ENCODE measurements at regions not wholly inside any gene's neighbourhood (a gene's known extent, or its start where the extent isn't known, plus 50 kb on each side); places are given as distances from the start of the nearest gene placed in this dataset.

GRCh38 chr16:66003201-66003600 is 363.3 kb upstream of the CDH5 start:
- no peaks in the 10 kb centered on the region for H3K9me3 ChIP-seq (ENCODE audit: control insufficient read depth, low read length)
- no peaks in the 10 kb centered on the region for H3K4me1 ChIP-seq (ENCODE audit: control insufficient read depth, insufficient read depth, low read length)
- no peaks in the 10 kb centered on the region for H3K27me3 ChIP-seq (ENCODE audit: control insufficient read depth, insufficient read depth)
- no peak for DNase-seq
- intact Hi-C loops (cut with DNase I): no loop called here
- H3K27ac ChIP-seq (ENCODE audit: low read length): no peak overlapping the region
- H3K4me3 ChIP-seq (ENCODE audit: low read length): no peak overlapping the region
- 89% methylated on average over 2 of the region's 2 CpGs for WGBS
- ATAC-seq: no peak

- H3K9me3 ChIP-seq (ENCODE audit: control insufficient read depth, low read length): no peaks in the 10 kb centered on the region
- ATAC-seq (no peak), DNase-seq (no peak)
- no peaks in the 10 kb centered on the region for H3K4me1 ChIP-seq (ENCODE audit: control insufficient read depth, insufficient read depth, low read length)
- WGBS: 91% methylated on average over 7 of the region's 7 CpGs
- intact Hi-C loops (cut with DNase I): no loop called here
- no peak overlapping the region for H3K4me3 ChIP-seq (ENCODE audit: low read length)
- H3K27me3 ChIP-seq (ENCODE audit: control insufficient read depth, insufficient read depth): no peaks in the 10 kb centered on the region
- no peak overlapping the region for H3K27ac ChIP-seq (ENCODE audit: low read length)
These were observed 363.9 kb upstream of the CDH5 start for GRCh38 chr16:66002601-66003000.

GRCh38 chr16:66001432-66001831 is 365.1 kb upstream of the CDH5 start:
- intact Hi-C loops (cut with DNase I): no loop called here
- Histone ChIP-seq H3K27me3 (ENCODE audit: control insufficient read depth, insufficient read depth) (no peaks in the 10 kb centered on the region), H3K27ac (ENCODE audit: low read length) (no peak overlapping the region), H3K4me1 (ENCODE audit: control insufficient read depth, insufficient read depth, low read length) (no peaks in the 10 kb centered on the region), H3K9me3 (ENCODE audit: control insufficient read depth, low read length) (no peaks in the 10 kb centered on the region), H3K4me3 (ENCODE audit: low read length) (no peak overlapping the region)
- DNase-seq (no peak), ATAC-seq (no peak)
- 78% methylated on average over 4 of the region's 4 CpGs for WGBS

- Histone ChIP-seq H3K4me1 (ENCODE audit: control insufficient read depth, insufficient read depth, low read length) (no peaks in the 10 kb centered on the region), H3K27ac (ENCODE audit: low read length) (no peak overlapping the region), H3K27me3 (ENCODE audit: control insufficient read depth, insufficient read depth) (no peaks in the 10 kb centered on the region), H3K4me3 (ENCODE audit: low read length) (no peak overlapping the region), H3K9me3 (ENCODE audit: control insufficient read depth, low read length) (no peaks in the 10 kb centered on the region)
- intact Hi-C loops (cut with DNase I): no loop called here
- ATAC-seq: no peak
- WGBS: 34% methylated on average over 5 of the region's 5 CpGs
- no peak for DNase-seq
These were observed 368.0 kb upstream of the CDH5 start for GRCh38 chr16:65998443-65998842.

- H3K27ac ChIP-seq (ENCODE audit: low read length): no peak overlapping the region
- intact Hi-C loops (cut with DNase I): no loop called here
- DNase-seq (no peak), ATAC-seq (no peak)
- no peaks in the 10 kb centered on the region for H3K4me1 ChIP-seq (ENCODE audit: control insufficient read depth, insufficient read depth, low read length)
- WGBS: 37% methylated on average over 2 of the region's 2 CpGs
- no peak overlapping the region for H3K4me3 ChIP-seq (ENCODE audit: low read length)
- no peaks in the 10 kb centered on the region for H3K27me3 ChIP-seq (ENCODE audit: control insufficient read depth, insufficient read depth)
- H3K9me3 ChIP-seq (ENCODE audit: control insufficient read depth, low read length): no peaks in the 10 kb centered on the region
These were observed 372.2 kb upstream of the CDH5 start for GRCh38 chr16:65994291-65994690.

GRCh38 chr16:65991149-65991701 is 375.3 kb upstream of the CDH5 start:
- 54% methylated on average over 1 of the region's 1 CpG for WGBS
- intact Hi-C loops (cut with DNase I): no loop called here
- H3K27me3 ChIP-seq (ENCODE audit: control insufficient read depth, insufficient read depth): no peaks in the 10 kb centered on the region

GRCh38 chr16:65989861-65990604 is 376.5 kb upstream of the CDH5 start:
- no peaks in the 10 kb centered on the region for H3K4me1 ChIP-seq (ENCODE audit: control insufficient read depth, insufficient read depth, low read length)
- no peak overlapping the region for H3K27ac ChIP-seq (ENCODE audit: low read length)
- no peaks in the 10 kb centered on the region for H3K27me3 ChIP-seq (ENCODE audit: control insufficient read depth, insufficient read depth)
- intact Hi-C loops (cut with DNase I): no loop called here
- WGBS: 53% methylated on average over 5 of the region's 5 CpGs
- no peak for DNase-seq
- H3K9me3 ChIP-seq (ENCODE audit: control insufficient read depth, low read length): no peaks in the 10 kb centered on the region
- H3K4me3 ChIP-seq (ENCODE audit: low read length): no peak overlapping the region
- ATAC-seq: no peak

More at GRCh38 chr16:65991149-65991701, 375.3 kb upstream of the CDH5 start:
- no peak for DNase-seq
- Histone ChIP-seq H3K4me1 (ENCODE audit: control insufficient read depth, insufficient read depth, low read length) (no peaks in the 10 kb centered on the region), H3K4me3 (ENCODE audit: low read length) (no peak overlapping the region), H3K27ac (ENCODE audit: low read length) (no peak overlapping the region), H3K9me3 (ENCODE audit: control insufficient read depth, low read length) (no peaks in the 10 kb centered on the region)
- ATAC-seq: no peak

- no peak overlapping the region for H3K4me3 ChIP-seq (ENCODE audit: low read length)
- intact Hi-C loops (cut with DNase I): no loop called here
- WGBS: 52% methylated on average over 8 of the region's 8 CpGs
- no peaks in the 10 kb centered on the region for H3K9me3 ChIP-seq (ENCODE audit: control insufficient read depth, low read length)
- no peak overlapping the region for H3K27ac ChIP-seq (ENCODE audit: low read length)
- DNase-seq (peak in 1 of 3 donors; percentile 52), ATAC-seq (no peak)
- H3K27me3 ChIP-seq (ENCODE audit: control insufficient read depth, insufficient read depth): no peaks in the 10 kb centered on the region
- no peaks in the 10 kb centered on the region for H3K4me1 ChIP-seq (ENCODE audit: control insufficient read depth, insufficient read depth, low read length)
These were observed 378.4 kb upstream of the CDH5 start for GRCh38 chr16:65988024-65988595.

- Histone ChIP-seq H3K4me1 (ENCODE audit: control insufficient read depth, insufficient read depth, low read length) (no peaks in the 10 kb centered on the region), H3K9me3 (ENCODE audit: control insufficient read depth, low read length) (no peaks in the 10 kb centered on the region), H3K27ac (ENCODE audit: low read length) (no peak overlapping the region), H3K27me3 (ENCODE audit: control insufficient read depth, insufficient read depth) (no peaks in the 10 kb centered on the region), H3K4me3 (ENCODE audit: low read length) (no peak overlapping the region)
- intact Hi-C loops (cut with DNase I): no loop called here
- ATAC-seq (no peak), DNase-seq (no peak)
- 38% methylated on average over 3 of the region's 3 CpGs for whole genome bisulfite sequencing
These were observed 382.2 kb upstream of the CDH5 start for GRCh38 chr16:65984296-65984695.

GRCh38 chr16:65981057-65981456 is 385.4 kb upstream of the CDH5 start:
- H3K4me3 ChIP-seq (ENCODE audit: low read length): no peak overlapping the region
- ATAC-seq (no peak), DNase-seq (no peak)
- WGBS: 89% methylated on average over 2 of the region's 2 CpGs
- no peaks in the 10 kb centered on the region for H3K4me1 ChIP-seq (ENCODE audit: control insufficient read depth, insufficient read depth, low read length)
- no peaks in the 10 kb centered on the region for H3K9me3 ChIP-seq (ENCODE audit: control insufficient read depth, low read length)
- H3K27me3 ChIP-seq (ENCODE audit: control insufficient read depth, insufficient read depth): no peaks in the 10 kb centered on the region
- intact Hi-C loops (cut with DNase I): no loop called here
- H3K27ac ChIP-seq (ENCODE audit: low read length): no peak overlapping the region

GRCh38 chr16:65975049-65975708 is 391.3 kb upstream of the CDH5 start:
- WGBS: 89% methylated on average over 7 of the region's 7 CpGs
- Histone ChIP-seq H3K4me1 (ENCODE audit: control insufficient read depth, insufficient read depth, low read length) (no peaks in the 10 kb centered on the region), H3K27ac (ENCODE audit: low read length) (no peak overlapping the region), H3K9me3 (ENCODE audit: control insufficient read depth, low read length) (no peaks in the 10 kb centered on the region), H3K4me3 (ENCODE audit: low read length) (no peak overlapping the region), H3K27me3 (ENCODE audit: control insufficient read depth, insufficient read depth) (no peaks in the 10 kb centered on the region)
- intact Hi-C loops (cut with DNase I): no loop called here
- ATAC-seq (no peak), DNase-seq (no peak)
